SK-N-SH (cell line): ENCODE measurements at regions not wholly inside any gene's neighbourhood (a gene's known extent, or its start where the extent isn't known, plus 50 kb on each side); places are given as distances from the start of the nearest gene placed in this dataset.

ENCODE experiments used
- EZH2phosphoT487 ChIP-seq: fragments of 200-600 bp; sonication (generic); IDR thresholded peaks from 2 replicates; pipeline ENCODE4 v1.6.1; 2017; ENCODE audit warnings: low read depth, mixed run types, mild to moderate bottlenecking, antibody characterized with exemption, moderate library complexity, borderline replicate concordance
- FOSL2 ChIP-seq: IDR thresholded peaks from 2 replicates; pipeline ENCODE4 v1.4.0; 2012; ENCODE audit warnings: low read depth, mild to moderate bottlenecking, moderate library complexity, borderline replicate concordance
- FOXJ3 ChIP-seq: sonication (generic); formaldehyde crosslinking; IDR thresholded peaks from 2 replicates; pipeline ENCODE4 v1.5.1; 2020; ENCODE audit warnings: mild to moderate bottlenecking, missing genetic modification reagents
- GATA2 ChIP-seq: sonication (generic); formaldehyde crosslinking; IDR thresholded peaks from 2 replicates; pipeline ENCODE4 v1.5.0; 2020; ENCODE audit warnings: mild to moderate bottlenecking, missing genetic modification reagents
- IRF3 ChIP-seq: fragments of 150-350 bp; IDR thresholded peaks from 2 replicates; pipeline ENCODE4 v1.6.1; 2016; ENCODE audit warnings: mild to moderate bottlenecking, low read depth, low read length
- JUND ChIP-seq: IDR thresholded peaks from 2 replicates; pipeline ENCODE4 v1.4.0; 2012
- MEF2A ChIP-seq: IDR thresholded peaks from 2 replicates; pipeline ENCODE4 v1.4.0; 2012; ENCODE audit warnings: low read depth, borderline replicate concordance
- MXI1 ChIP-seq: IDR thresholded peaks from 2 replicates; pipeline ENCODE4 v1.6.1; 2012; ENCODE audit warnings: mild to moderate bottlenecking, low read depth, low read length, improper control_type of control experiment
- NFIC ChIP-seq: IDR thresholded peaks from 2 replicates; pipeline ENCODE4 v1.4.0; 2012; ENCODE audit warnings: borderline replicate concordance
- NRF1 ChIP-seq: IDR thresholded peaks from 2 replicates; pipeline ENCODE4 v1.6.1; 2012; ENCODE audit warnings: low read depth, mild to moderate bottlenecking, low read length
- PBX3 ChIP-seq: IDR thresholded peaks from 2 replicates; pipeline ENCODE4; 2012
- POLR2AphosphoS5 ChIP-seq: IDR thresholded peaks from 2 replicates; pipeline ENCODE4 v1.6.1; 2012; ENCODE audit warnings: low read depth, low read length
- RAD21 ChIP-seq: IDR thresholded peaks from 2 replicates; pipeline ENCODE4 v1.6.1; 2012; ENCODE audit warnings: mild to moderate bottlenecking, low read length
- RCOR1 ChIP-seq: fragments of 150-350 bp; IDR thresholded peaks from 2 replicates; pipeline ENCODE4 v1.6.1; 2017; ENCODE audit warnings: antibody characterized with exemption, low read length
- REST ChIP-seq: IDR thresholded peaks from 2 replicates; pipeline ENCODE4 v1.6.1; 2012; ENCODE audit warnings: mild to moderate bottlenecking, low read depth, low read length, moderate library complexity
- RXRA ChIP-seq: IDR thresholded peaks from 2 replicates; pipeline ENCODE4 v1.4.0; 2012; ENCODE audit warnings: low read depth, mild to moderate bottlenecking, borderline replicate concordance
- TCF12 ChIP-seq: IDR thresholded peaks from 2 replicates; pipeline ENCODE4 v1.4.0; 2012
- TEAD4 ChIP-seq: IDR thresholded peaks from 2 replicates; pipeline ENCODE4 v1.4.0; 2012; ENCODE audit warnings: mild to moderate bottlenecking, borderline replicate concordance; ENCODE audit not compliant: insufficient read depth

- no peak for TF ChIP-seq IRF3
- TF ChIP-seq TCF12, result no peak
- TF ChIP-seq RCOR1, result peak; percentile 96
- no peak; the same call in 1 of the 2 replicates for TF ChIP-seq FOXJ3 (CRISPR knock-in tag)
- TF ChIP-seq JUND, result no peak
- peak; percentile 20; the same call in 1 of the 2 replicates for TF ChIP-seq MXI1
- no peak for TF ChIP-seq NFIC
- no peak for TF ChIP-seq TEAD4
- no peak for TF ChIP-seq RXRA
- TF ChIP-seq POLR2AphosphoS5, result no peak
- no peak for TF ChIP-seq FOSL2
- no peak for TF ChIP-seq NRF1
- TF ChIP-seq PBX3, result no peak
- no peak for TF ChIP-seq EZH2phosphoT487
- peak; percentile 96 for TF ChIP-seq GATA2
- TF ChIP-seq REST, result no peak
- peak; percentile 42 for TF ChIP-seq RAD21
- TF ChIP-seq MEF2A, result no peak
These were observed 452.3 kb downstream of the IRS2 start (continued) for GRCh38 chr13:109333893-109334651.
